ENCODE measurements at regions not wholly inside any gene's neighbourhood (a gene's known extent, or its start where the extent isn't known, plus 50 kb on each side); places are given as distances from the start of the nearest gene placed in this dataset.
"Not testable (repeated sequence)": the region's sequence is repeated elsewhere in the genome, so short reads cannot be mapped to it uniquely, and the experiment has no call there.

DNA sequence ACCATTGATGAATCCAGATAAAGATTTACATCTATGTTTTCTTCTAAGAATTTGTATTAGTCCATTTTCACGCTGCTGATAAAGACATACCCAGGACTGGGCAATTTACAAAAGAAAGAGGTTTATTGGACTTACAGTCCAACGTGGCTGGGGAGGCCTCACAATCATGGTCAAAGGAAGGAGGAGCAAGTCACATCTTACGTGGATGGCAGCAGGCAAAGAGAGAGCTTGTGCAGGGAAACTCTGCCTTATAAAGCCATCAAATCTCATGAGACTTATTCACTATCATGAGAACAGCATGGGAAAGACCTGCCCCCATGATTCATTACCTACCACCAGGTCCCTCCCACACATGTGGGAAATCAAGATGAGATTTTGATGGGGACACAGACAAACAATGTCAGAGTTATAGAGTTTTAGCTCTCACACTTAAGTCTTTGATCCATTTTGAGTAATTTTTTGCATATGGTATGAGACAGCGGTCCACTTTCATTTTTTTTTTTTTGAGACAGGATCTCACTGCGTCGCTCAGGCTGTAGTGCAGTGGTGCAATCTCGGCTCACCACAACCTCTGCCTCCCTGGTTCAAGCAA, 53.5 kb upstream of the JADE2 start:
- intact Hi-C loops (cut with DNase I; ENCODE audit: low total_unique reads); H3K4me3 ChIP-seq (ENCODE audit: low read depth, poor library complexity, severe bottlenecking): not testable (repeated sequence)
- peak in 1 of 2 donors; percentile 6 for DNase-seq (ENCODE audit: low spot score in 2 of 2)
- WGBS, 2 donors = 80 to 87% methylated on average over 7 of the region's 7 CpGs

GRCh38 chr5:134468921-134469400, 56.5 kb upstream of the JADE2 start:
- H3K4me3 ChIP-seq (ENCODE audit: low read depth, poor library complexity, severe bottlenecking) = no peak overlapping the region
- intact Hi-C loops (cut with DNase I; ENCODE audit: low total_unique reads) = no loop called here
- WGBS, 2 donors = 66 to 78% methylated on average over 3 of the region's 3 CpGs
- no peak for TF ChIP-seq POLR2A (IDR thresholded peaks at IDR 0.05)
- TF ChIP-seq, protein P1, sequence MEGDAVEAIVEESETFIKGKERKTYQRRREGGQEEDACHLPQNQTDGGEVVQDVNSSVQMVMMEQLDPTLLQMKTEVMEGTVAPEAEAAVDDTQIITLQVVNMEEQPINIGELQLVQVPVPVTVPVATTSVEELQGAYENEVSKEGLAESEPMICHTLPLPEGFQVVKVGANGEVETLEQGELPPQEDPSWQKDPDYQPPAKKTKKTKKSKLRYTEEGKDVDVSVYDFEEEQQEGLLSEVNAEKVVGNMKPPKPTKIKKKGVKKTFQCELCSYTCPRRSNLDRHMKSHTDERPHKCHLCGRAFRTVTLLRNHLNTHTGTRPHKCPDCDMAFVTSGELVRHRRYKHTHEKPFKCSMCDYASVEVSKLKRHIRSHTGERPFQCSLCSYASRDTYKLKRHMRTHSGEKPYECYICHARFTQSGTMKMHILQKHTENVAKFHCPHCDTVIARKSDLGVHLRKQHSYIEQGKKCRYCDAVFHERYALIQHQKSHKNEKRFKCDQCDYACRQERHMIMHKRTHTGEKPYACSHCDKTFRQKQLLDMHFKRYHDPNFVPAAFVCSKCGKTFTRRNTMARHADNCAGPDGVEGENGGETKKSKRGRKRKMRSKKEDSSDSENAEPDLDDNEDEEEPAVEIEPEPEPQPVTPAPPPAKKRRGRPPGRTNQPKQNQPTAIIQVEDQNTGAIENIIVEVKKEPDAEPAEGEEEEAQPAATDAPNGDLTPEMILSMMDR (IDR thresholded peaks at IDR 0.05) = no peak
- peak in 1 of 2 donors; percentile 62 for DNase-seq (ENCODE audit: low spot score in 2 of 2)

DNA sequence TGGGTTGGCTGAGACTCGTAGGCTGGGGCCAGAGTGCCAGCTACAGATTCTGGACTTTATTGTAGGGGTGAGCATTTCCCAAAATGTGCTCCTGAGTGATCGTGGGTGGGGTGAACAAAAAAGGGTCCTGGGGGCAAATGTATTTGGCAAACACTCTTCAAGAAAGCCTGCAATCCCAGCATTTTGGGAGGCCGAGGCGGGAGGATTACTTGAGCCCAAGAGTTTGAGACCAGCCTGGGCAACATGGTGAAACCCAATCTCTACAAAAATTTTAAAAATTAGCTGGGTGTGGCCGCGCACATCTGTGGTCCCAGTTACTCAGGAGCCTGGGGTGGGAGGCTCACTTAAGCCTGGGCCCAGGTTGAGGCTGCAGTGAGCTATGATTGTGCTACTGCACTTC, 55.5 kb upstream of the CDKN2AIPNL start:
- DNase-seq (ENCODE audit: low spot score in 2 of 2) = no peak
- WGBS, 2 donors = 78 to 90% methylated on average over 6 of the region's 6 CpGs
- TF ChIP-seq POLR2A (IDR thresholded peaks at IDR 0.05) = no peak
- TF ChIP-seq, protein P1 (IDR thresholded peaks at IDR 0.05) = no peak
- intact Hi-C loops (cut with DNase I; ENCODE audit: low total_unique reads) = no loop called here
- no peak overlapping the region for H3K4me3 ChIP-seq (ENCODE audit: low read depth, poor library complexity, severe bottlenecking)

GRCh38 chr5:134466241-134467069, 54.8 kb upstream of the CDKN2AIPNL start:
- WGBS, 2 donors = 1 to 2% methylated on average over 19 to 22 of the region's 26 CpGs
- peak; percentile 98 to 99 for DNase-seq (ENCODE audit: low spot score in 2 of 2)
- H3K4me3 ChIP-seq (ENCODE audit: low read depth, poor library complexity, severe bottlenecking) = peak overlapping the region; percentile 35
- TF ChIP-seq, protein P1 (IDR thresholded peaks at IDR 0.05) = no peak
- no peak for TF ChIP-seq POLR2A (IDR thresholded peaks at IDR 0.05)
- intact Hi-C loops (cut with DNase I; ENCODE audit: low total_unique reads) = no loop called here

- no peak for TF ChIP-seq POLR2A (IDR thresholded peaks at IDR 0.05)
- TF ChIP-seq, protein P1 (IDR thresholded peaks at IDR 0.05) = no peak
- 0 to 1% methylated on average over 28 to 31 of the region's 31 CpGs for WGBS, 2 donors
- peak; percentile 87 to 98 for DNase-seq (ENCODE audit: low spot score in 2 of 2)
- peak overlapping the region; percentile 35 for H3K4me3 ChIP-seq (ENCODE audit: low read depth, poor library complexity, severe bottlenecking)
- intact Hi-C loops (cut with DNase I; ENCODE audit: low total_unique reads) = no loop called here
Measured at GRCh38 chr5:134465816-134466240, 54.1 kb upstream of the CDKN2AIPNL start.

All from lower leg skin (tissue), 4 donors.